PFSK-1 (cell line): ENCODE measurements at regions not wholly inside any gene's neighbourhood (a gene's known extent, or its start where the extent isn't known, plus 50 kb on each side); places are given as distances from the start of the nearest gene placed in this dataset.

Experiments used
- TAF1 ChIP-seq: IDR thresholded peaks from 2 replicates; pipeline ENCODE4 v1.6.1; 2012; ENCODE audit warnings: low read length, control low read depth, borderline replicate concordance; ENCODE audit not compliant: insufficient read depth
- TF ChIP-seq, protein P1 (sequence below), 2 experiments: IDR thresholded peaks; 2 replicates each; pipeline versions ENCODE4 v1.6.1 to v1.8.0; 2011 to 2012; ENCODE audit warnings: low read depth in 2 of 2, low read length in 2 of 2, control low read depth in 1 of 2, inconsistent platforms in 1 of 2, mild to moderate bottlenecking in 1 of 2, moderate library complexity in 1 of 2; ENCODE audit not compliant: insufficient read depth in 1 of 2

DNA sequence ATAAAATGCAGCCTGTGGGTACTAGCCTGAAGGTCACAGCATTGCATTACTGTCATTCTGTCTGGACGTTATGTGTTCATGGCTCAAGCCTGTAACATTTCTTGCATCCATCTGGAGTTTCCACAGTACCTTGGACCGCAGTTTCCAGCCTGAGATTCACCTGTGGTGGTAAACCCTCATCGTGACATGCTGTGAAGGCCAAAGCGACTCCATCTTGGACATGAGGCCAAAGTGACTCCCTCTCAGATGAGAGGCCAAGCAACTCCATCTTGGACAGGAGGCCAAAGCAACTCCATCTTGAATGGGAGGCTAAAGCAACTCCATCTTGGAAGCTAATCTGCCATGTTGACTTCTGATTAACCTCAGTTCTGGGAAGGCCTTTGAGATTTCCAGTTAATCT is 257.7 kb upstream of the MYT1L start:
- TF ChIP-seq TAF1, result no peak
- TF ChIP-seq, protein P1, sequence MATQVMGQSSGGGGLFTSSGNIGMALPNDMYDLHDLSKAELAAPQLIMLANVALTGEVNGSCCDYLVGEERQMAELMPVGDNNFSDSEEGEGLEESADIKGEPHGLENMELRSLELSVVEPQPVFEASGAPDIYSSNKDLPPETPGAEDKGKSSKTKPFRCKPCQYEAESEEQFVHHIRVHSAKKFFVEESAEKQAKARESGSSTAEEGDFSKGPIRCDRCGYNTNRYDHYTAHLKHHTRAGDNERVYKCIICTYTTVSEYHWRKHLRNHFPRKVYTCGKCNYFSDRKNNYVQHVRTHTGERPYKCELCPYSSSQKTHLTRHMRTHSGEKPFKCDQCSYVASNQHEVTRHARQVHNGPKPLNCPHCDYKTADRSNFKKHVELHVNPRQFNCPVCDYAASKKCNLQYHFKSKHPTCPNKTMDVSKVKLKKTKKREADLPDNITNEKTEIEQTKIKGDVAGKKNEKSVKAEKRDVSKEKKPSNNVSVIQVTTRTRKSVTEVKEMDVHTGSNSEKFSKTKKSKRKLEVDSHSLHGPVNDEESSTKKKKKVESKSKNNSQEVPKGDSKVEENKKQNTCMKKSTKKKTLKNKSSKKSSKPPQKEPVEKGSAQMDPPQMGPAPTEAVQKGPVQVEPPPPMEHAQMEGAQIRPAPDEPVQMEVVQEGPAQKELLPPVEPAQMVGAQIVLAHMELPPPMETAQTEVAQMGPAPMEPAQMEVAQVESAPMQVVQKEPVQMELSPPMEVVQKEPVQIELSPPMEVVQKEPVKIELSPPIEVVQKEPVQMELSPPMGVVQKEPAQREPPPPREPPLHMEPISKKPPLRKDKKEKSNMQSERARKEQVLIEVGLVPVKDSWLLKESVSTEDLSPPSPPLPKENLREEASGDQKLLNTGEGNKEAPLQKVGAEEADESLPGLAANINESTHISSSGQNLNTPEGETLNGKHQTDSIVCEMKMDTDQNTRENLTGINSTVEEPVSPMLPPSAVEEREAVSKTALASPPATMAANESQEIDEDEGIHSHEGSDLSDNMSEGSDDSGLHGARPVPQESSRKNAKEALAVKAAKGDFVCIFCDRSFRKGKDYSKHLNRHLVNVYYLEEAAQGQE (IDR thresholded peaks at IDR 0.05; ENCODE audit: insufficient read depth in 1 of 2, low read depth in 2 of 2, low read length in 2 of 2), result no peak
